H9 (cell line): ENCODE measurements at regions not wholly inside any gene's neighbourhood (a gene's known extent, or its start where the extent isn't known, plus 50 kb on each side); places are given as distances from the start of the nearest gene placed in this dataset.

Experiments used
- DNase-seq: peaks from one replicate; pipeline ENCODE4 v3.0.0-alpha.2; 2017
- H2AFZ ChIP-seq: one replicate; pipeline ENCODE4 v1.6.1; 2013; ENCODE audit warnings: mild to moderate bottlenecking, low read length, control low read depth, moderate library complexity
- H2AK5ac ChIP-seq: 2 replicates; pipeline ENCODE4 v1.6.1; 2013; ENCODE audit warnings: low read length, control low read depth, mixed read lengths; ENCODE audit not compliant: insufficient read length
- H2BK120ac ChIP-seq: one replicate; pipeline ENCODE4 v1.6.1; 2013; ENCODE audit warnings: low read depth, mild to moderate bottlenecking, low read length, control low read depth, inconsistent platforms; ENCODE audit not compliant: poor library complexity, severe bottlenecking
- H2BK12ac ChIP-seq: 2 replicates; pipeline ENCODE4 v1.6.1; 2013; ENCODE audit warnings: low read length, control low read depth, mixed read lengths, low read depth; ENCODE audit not compliant: insufficient read length
- H2BK15ac ChIP-seq: 2 replicates; pipeline ENCODE4 v1.6.1; 2013; ENCODE audit warnings: low read depth, low read length, control low read depth
- H2BK20ac ChIP-seq: one replicate; pipeline ENCODE4 v1.6.1; 2013; ENCODE audit warnings: low read depth, mild to moderate bottlenecking, low read length, control low read depth, inconsistent platforms; ENCODE audit not compliant: poor library complexity, severe bottlenecking
- H2BK5ac ChIP-seq: 2 replicates; pipeline ENCODE4 v1.6.1; 2013; ENCODE audit warnings: low read length, control low read depth, mixed read lengths; ENCODE audit not compliant: insufficient read length
- H3K14ac ChIP-seq: 2 replicates; pipeline ENCODE4 v1.6.1; 2013; ENCODE audit warnings: low read length, control low read depth; ENCODE audit not compliant: insufficient read depth
- H3K18ac ChIP-seq: 2 replicates; pipeline ENCODE4 v1.6.1; 2013; ENCODE audit warnings: low read depth, mild to moderate bottlenecking, mixed read lengths, low read length, control low read depth; ENCODE audit not compliant: insufficient read length
- H3K23ac ChIP-seq: 2 replicates; pipeline ENCODE4 v1.6.1; 2013; ENCODE audit warnings: low read length, control low read depth, mixed read lengths, low read depth; ENCODE audit not compliant: insufficient read length
- H3K23me2 ChIP-seq: 2 replicates; pipeline ENCODE4 v1.6.1; 2013; ENCODE audit warnings: low read depth, mild to moderate bottlenecking, mixed read lengths, low read length, control low read depth; ENCODE audit not compliant: insufficient read length, poor library complexity, severe bottlenecking
- H3K27ac ChIP-seq: 2 replicates; pipeline ENCODE4 v1.5.1; 2013; ENCODE audit warnings: low read length, control low read depth, mixed read lengths, low read depth; ENCODE audit not compliant: insufficient read length
- H3K27me3 ChIP-seq: 2 replicates; pipeline ENCODE4 v1.6.1; 2013; ENCODE audit warnings: low read length, control low read depth, inconsistent platforms; ENCODE audit not compliant: insufficient read depth
- H3K4ac ChIP-seq: 2 replicates; pipeline ENCODE4 v1.6.1; 2013; ENCODE audit warnings: low read depth, mild to moderate bottlenecking, control low read depth, inconsistent platforms, low read length, moderate library complexity
- H3K4me1 ChIP-seq: 2 replicates; pipeline ENCODE4 v1.6.1; 2013; ENCODE audit warnings: low read length, control low read depth, inconsistent platforms; ENCODE audit not compliant: insufficient read depth
- H3K4me2 ChIP-seq: 2 replicates; pipeline ENCODE4 v1.6.1; 2013; ENCODE audit warnings: low read length, control low read depth, mixed read lengths; ENCODE audit not compliant: insufficient read length, insufficient read depth
- H3K56ac ChIP-seq: 2 replicates; pipeline ENCODE4 v1.6.1; 2013; ENCODE audit warnings: low read depth, mild to moderate bottlenecking, mixed read lengths, low read length, control low read depth; ENCODE audit not compliant: insufficient read length
- H3K79me1 ChIP-seq: 2 replicates; pipeline ENCODE4 v1.6.1; 2013; ENCODE audit warnings: low read depth, mild to moderate bottlenecking, moderate library complexity, low read length, control low read depth, inconsistent platforms; ENCODE audit not compliant: insufficient read depth, poor library complexity, severe bottlenecking
- H3K79me2 ChIP-seq: 2 replicates; pipeline ENCODE4 v1.6.1; 2013; ENCODE audit warnings: low read length, control low read depth, inconsistent platforms; ENCODE audit not compliant: insufficient read depth
- H3K9ac ChIP-seq: 2 replicates; pipeline ENCODE4 v1.6.1; 2013; ENCODE audit warnings: low read length, control low read depth, mixed read lengths; ENCODE audit not compliant: insufficient read length; ENCODE audit errors: extremely low read depth
- H3K9me3 ChIP-seq: one replicate; pipeline ENCODE4 v1.6.1; 2013; ENCODE audit warnings: low read depth, low read length, inconsistent platforms; ENCODE audit not compliant: control insufficient read depth
- H3T11ph ChIP-seq: one replicate; pipeline ENCODE4 v1.6.1; 2013; ENCODE audit warnings: mild to moderate bottlenecking, low read length, control low read depth, inconsistent platforms
- H4K20me1 ChIP-seq: one replicate; pipeline ENCODE4 v1.6.1; 2013; ENCODE audit not compliant: control insufficient read depth, insufficient read length, insufficient read depth
- H4K5ac ChIP-seq: 2 replicates; pipeline ENCODE4 v1.6.1; 2013; ENCODE audit warnings: low read depth, mild to moderate bottlenecking, mixed read lengths, low read length, control low read depth; ENCODE audit not compliant: insufficient read length
- H4K8ac ChIP-seq: replicated peaks from 2 replicates; pipeline ENCODE4 v1.6.1; 2013; ENCODE audit warnings: low read length, control low read depth, mixed read lengths, low read depth; ENCODE audit not compliant: insufficient read length
- H4K91ac ChIP-seq: 2 replicates; pipeline ENCODE4 v1.6.1; 2013; ENCODE audit warnings: low read depth, mild to moderate bottlenecking, moderate library complexity, mixed read lengths, low read length, control low read depth; ENCODE audit not compliant: insufficient read length
- H3K27ac Mint-ChIP-seq, 3 experiments: 2 replicates in 2 of 3; 3 replicates in 1 of 3; pipeline ENCODE4 v1.8.0; 2020 to 2021; ENCODE audit warnings: mixed read lengths in 3 of 3, mild to moderate bottlenecking in 1 of 3, moderate library complexity in 1 of 3
- H3K27me3 Mint-ChIP-seq: 2 replicates; pipeline ENCODE4 v1.8.0; 2021; ENCODE audit warnings: low read depth, mild to moderate bottlenecking, moderate library complexity, mixed read lengths
- H3K36me3 Mint-ChIP-seq, 3 experiments: 2 replicates in 2 of 3; 3 replicates in 1 of 3; pipeline ENCODE4 v1.8.0; 2020 to 2021; ENCODE audit warnings: low read depth in 3 of 3, mixed read lengths in 3 of 3; ENCODE audit not compliant: insufficient read depth in 1 of 3
- H3K4me1 Mint-ChIP-seq, 2 experiments: 2 replicates each; pipeline ENCODE4 v1.8.0; 2020; ENCODE audit warnings: mixed read lengths in 2 of 2
- H3K4me3 Mint-ChIP-seq, 2 experiments: 2 replicates in 1 of 2; 3 replicates in 1 of 2; pipeline ENCODE4 v1.8.0; 2020 to 2021; ENCODE audit warnings: mild to moderate bottlenecking in 2 of 2, mixed read lengths in 2 of 2, moderate library complexity in 1 of 2
- H3K9me3 Mint-ChIP-seq, 2 experiments: 2 replicates in 1 of 2; 3 replicates in 1 of 2; pipeline ENCODE4 v1.8.0; 2020; ENCODE audit warnings: mild to moderate bottlenecking in 2 of 2, mixed read lengths in 2 of 2, moderate library complexity in 1 of 2
- CTCF ChIP-seq: fragments of 200-600 bp; sonication (generic); conservative IDR thresholded peaks from 3 replicates; pipeline ENCODE4 v1.8.0; 2021; ENCODE audit warnings: antibody characterized with exemption, mild to moderate bottlenecking
- WGBS: extraction: QIAGEN DNeasy Blood & Tissue Kit; methylation state at CpG from one replicate; pipeline ENCODE4 v1.1.7; 2013; ENCODE audit warnings: missing lambda C conversion rate, low lambda C conversion rate, mixed read lengths; ENCODE audit not compliant: insufficient read length; ENCODE audit errors: extremely low coverage; 5-methylcytosine and 5-hydroxymethylcytosine counted together

DNA sequence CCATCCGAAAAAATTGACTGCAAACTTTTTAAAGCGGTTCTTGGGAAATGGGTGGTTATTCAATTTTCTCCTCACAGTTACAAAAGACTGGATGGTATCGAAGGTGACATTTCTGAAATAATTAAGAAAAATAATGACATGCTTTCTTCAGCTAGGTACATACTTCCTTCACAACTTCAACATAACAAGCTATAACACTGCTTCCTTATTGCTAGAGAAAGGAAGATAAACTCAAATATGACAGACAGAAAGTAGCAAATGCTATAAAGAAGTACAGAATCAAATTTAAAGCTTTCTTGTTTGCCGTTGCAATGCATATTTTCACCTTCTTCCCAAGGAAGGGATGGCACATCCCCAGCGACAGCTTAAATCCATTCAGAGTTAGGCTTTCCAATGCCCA is 93.5 kb upstream of the EFNA5 start:
- no peak overlapping the region for H4K5ac ChIP-seq
- no peak overlapping the region for H2AK5ac ChIP-seq
- no peak overlapping the region for H3T11ph ChIP-seq
- no peak overlapping the region for H3K56ac ChIP-seq
- H3K27ac ChIP-seq: no peak overlapping the region
- no peak for TF ChIP-seq CTCF
- no CpG with 5 or more reads among the region's 5 CpGs for WGBS
- no peak overlapping the region for H2BK15ac ChIP-seq
- no peak overlapping the region for H2BK20ac ChIP-seq
- H4K91ac ChIP-seq: no peak overlapping the region
- H3K23ac ChIP-seq: no peak overlapping the region
- H3K27me3 ChIP-seq: no peaks in the 10 kb centered on the region
- Mint-ChIP-seq H3K36me3 (no peaks in the 10 kb centered on the region), H3K9me3 (no peaks in the 10 kb centered on the region), H3K4me1 (peaks cover 19% of the 10 kb centered on the region in 2 experiments), H3K27ac (no peak overlapping the region), H3K4me3 (no peak overlapping the region), H3K27me3 (no peaks in the 10 kb centered on the region)
- no peak overlapping the region for H3K4me2 ChIP-seq
- H3K14ac ChIP-seq: no peak overlapping the region
- H3K4me1 ChIP-seq: no peaks in the 10 kb centered on the region
- H4K8ac ChIP-seq: no peak overlapping the region
- H2BK120ac ChIP-seq: no peak overlapping the region
- no peaks in the 10 kb centered on the region for H3K9me3 ChIP-seq
- no peak overlapping the region for H2BK12ac ChIP-seq
- no peaks in the 10 kb centered on the region for H3K79me1 ChIP-seq
- no peaks in the 10 kb centered on the region for H3K79me2 ChIP-seq
- H3K18ac ChIP-seq: no peak overlapping the region
- no peak for DNase-seq
- no peak overlapping the region for H2AFZ ChIP-seq
- no peak overlapping the region for H3K9ac ChIP-seq
- H2BK5ac ChIP-seq: no peak overlapping the region
- no peaks in the 10 kb centered on the region for H4K20me1 ChIP-seq
- H3K23me2 ChIP-seq: no peaks in the 10 kb centered on the region
- H3K4ac ChIP-seq: no peak overlapping the region
